HG02678 (cell line): ENCODE measurements at regions not wholly inside any gene's neighbourhood (a gene's known extent, or its start where the extent isn't known, plus 50 kb on each side); places are given as distances from the start of the nearest gene placed in this dataset.
"Not testable (repeated sequence)": the region's sequence is repeated elsewhere in the genome, so short reads cannot be mapped to it uniquely, and the experiment has no call there.

Source experiments
- ATAC-seq: cut with Tn5 transposase; IDR thresholded peaks from one replicate; pipeline ENCODE4 v1.9.1; 2021; ENCODE audit warnings: mild to moderate bottlenecking, moderate library complexity; ENCODE audit not compliant: unreplicated experiment

GRCh38 chr20:26134606-26135005, 438.0 kb upstream of the ZNF337 start:
- no peak for ATAC-seq

- not testable (repeated sequence) for ATAC-seq
Measured at GRCh38 chr20:26133794-26134193, 437.1 kb upstream of the ZNF337 start.

GRCh38 chr20:26120920-26121319, 424.3 kb upstream of the ZNF337 start:
- not testable (repeated sequence) for ATAC-seq

- not testable (repeated sequence) for ATAC-seq
Measured at GRCh38 chr20:26094498-26094897, 397.8 kb upstream of the ZNF337 start.

GRCh38 chr20:26091921-26092320, 395.3 kb upstream of the ZNF337 start:
- ATAC-seq = not testable (repeated sequence)

- ATAC-seq = not testable (repeated sequence)
Measured at GRCh38 chr20:26086195-26086594, 389.5 kb upstream of the ZNF337 start.

GRCh38 chr20:26073972-26074371, 377.3 kb upstream of the ZNF337 start:
- ATAC-seq = not testable (repeated sequence)

GRCh38 chr20:26059324-26059723, 362.7 kb upstream of the ZNF337 start:
- not testable (repeated sequence) for ATAC-seq

- ATAC-seq = not testable (repeated sequence)
Measured at GRCh38 chr20:26058446-26058845, 361.8 kb upstream of the ZNF337 start.

- not testable (repeated sequence) for ATAC-seq
Measured at GRCh38 chr20:26057135-26057752, 360.6 kb upstream of the ZNF337 start.

- ATAC-seq = not testable (repeated sequence)
Measured at GRCh38 chr20:26025792-26026191, 329.1 kb upstream of the ZNF337 start.

GRCh38 chr20:26010942-26011276, 314.3 kb upstream of the ZNF337 start:
- ATAC-seq = not testable (repeated sequence)

- ATAC-seq = not testable (repeated sequence)
Measured at GRCh38 chr20:26010224-26010941, 313.7 kb upstream of the ZNF337 start.

GRCh38 chr20:26009402-26010223, 313.0 kb upstream of the ZNF337 start:
- not testable (repeated sequence) for ATAC-seq

GRCh38 chr20:26008026-26008425, 311.4 kb upstream of the ZNF337 start:
- not testable (repeated sequence) for ATAC-seq

- not testable (repeated sequence) for ATAC-seq
Measured at GRCh38 chr20:26006164-26006563, 309.5 kb upstream of the ZNF337 start.

GRCh38 chr20:26003959-26004358, 307.3 kb upstream of the ZNF337 start:
- ATAC-seq = not testable (repeated sequence)

GRCh38 chr20:25997367-25998038, 300.9 kb upstream of the ZNF337 start:
- ATAC-seq = not testable (repeated sequence)

- no peak for ATAC-seq
Measured at GRCh38 chr20:25992146-25992545, 295.5 kb upstream of the ZNF337 start.

- ATAC-seq = no peak
Measured at GRCh38 chr20:25991756-25992130, 295.1 kb upstream of the ZNF337 start.
